NCI-H2227 treated with DMSO at 0.1 percent for 48 hours (cell line): ENCODE measurements at regions not wholly inside any gene's neighbourhood (a gene's known extent, or its start where the extent isn't known, plus 50 kb on each side); places are given as distances from the start of the nearest gene placed in this dataset.
"Not testable (repeated sequence)": the region's sequence is repeated elsewhere in the genome, so short reads cannot be mapped to it uniquely, and the experiment has no call there.

Experiments
- DNase-seq: peaks from one replicate; lab custom pipeline; 2025; lab: John Stamatoyannopoulos, UW

GRCh38 chr11:96779030-96779429 is 389.2 kb downstream of the JRKL start:
- no peak for DNase-seq

GRCh38 chr11:96781082-96781481 is 391.3 kb downstream of the JRKL start:
- no peak for DNase-seq

- no peak for DNase-seq
These were observed 392.8 kb downstream of the JRKL start for GRCh38 chr11:96782632-96783031.

- no peak for DNase-seq
These were observed 393.5 kb downstream of the JRKL start for GRCh38 chr11:96783311-96783710.

GRCh38 chr11:96785073-96785472 is 395.3 kb downstream of the JRKL start:
- no peak for DNase-seq

- no peak for DNase-seq
These were observed 404.3 kb downstream of the JRKL start for GRCh38 chr11:96794152-96794551.

- no peak for DNase-seq
These were observed 408.6 kb downstream of the JRKL start for GRCh38 chr11:96798445-96798844.

- DNase-seq: no peak
These were observed 425.4 kb downstream of the JRKL start for GRCh38 chr11:96815236-96815635.

- no peak for DNase-seq
These were observed 427.9 kb downstream of the JRKL start for GRCh38 chr11:96817482-96818399.

- no peak for DNase-seq
These were observed 437.4 kb downstream of the JRKL start for GRCh38 chr11:96827164-96827563.

GRCh38 chr11:96841792-96842191 is 452.0 kb downstream of the JRKL start:
- no peak for DNase-seq

- no peak for DNase-seq
These were observed 452.9 kb downstream of the JRKL start for GRCh38 chr11:96842731-96843130.

- DNase-seq: no peak
These were observed 464.6 kb downstream of the JRKL start for GRCh38 chr11:96854425-96854824.

- DNase-seq: not testable (repeated sequence)
These were observed 471.9 kb downstream of the JRKL start for GRCh38 chr11:96861722-96862121.

GRCh38 chr11:96863520-96863919 is 473.7 kb downstream of the JRKL start:
- DNase-seq: no peak

GRCh38 chr11:96865020-96865419 is 475.2 kb downstream of the JRKL start:
- no peak for DNase-seq

GRCh38 chr11:96869207-96869606 is 479.4 kb downstream of the JRKL start:
- DNase-seq: no peak

GRCh38 chr11:96875712-96876111 is 485.9 kb downstream of the JRKL start:
- no peak for DNase-seq

GRCh38 chr11:96878299-96879051 is 488.7 kb downstream of the JRKL start:
- no peak for DNase-seq

GRCh38 chr11:96882622-96883021 is 492.8 kb downstream of the JRKL start:
- DNase-seq: not testable (repeated sequence)

GRCh38 chr11:96885405-96885804 is 495.6 kb downstream of the JRKL start:
- DNase-seq: no peak

- no peak for DNase-seq
These were observed 496.1 kb downstream of the JRKL start for GRCh38 chr11:96885912-96886311.

GRCh38 chr11:96893988-96894387 is 504.2 kb downstream of the JRKL start:
- DNase-seq: no peak
